BE2C (cell line): ENCODE measurements at regions not wholly inside any gene's neighbourhood (a gene's known extent, or its start where the extent isn't known, plus 50 kb on each side); places are given as distances from the start of the nearest gene placed in this dataset.
A peak's percentile ranks its signal among the peaks of the same experiment; 100 is the strongest.

Experiments
- DNase-seq: peaks from one replicate; pipeline ENCODE4 v3.0.0-alpha.2; 2020
- H3K27me3 ChIP-seq: fragments of 250-450 bp; sonication (Bioruptor Pico); 2 replicates; pipeline ENCODE4 v1.5.1; 2020; ENCODE audit warnings: mild to moderate bottlenecking
- H3K36me3 ChIP-seq: fragments of 250-450 bp; sonication (Bioruptor Pico); 2 replicates; pipeline ENCODE4 v1.5.1; 2020; ENCODE audit warnings: mild to moderate bottlenecking
- H3K4me1 ChIP-seq: fragments of 250-450 bp; sonication (Bioruptor Pico); 2 replicates; pipeline ENCODE4 v1.5.1; 2020
- H3K4me3 ChIP-seq: 2 replicates; pipeline ENCODE4 v1.5.1; 2011; ENCODE audit warnings: low read depth, low read length
- H3K9me3 ChIP-seq: fragments of 250-450 bp; sonication (Bioruptor Pico); 2 replicates; pipeline ENCODE4 v1.5.1; 2020
- TF ChIP-seq, protein P1 (sequence below): IDR thresholded peaks from 2 replicates; pipeline ENCODE4 v1.5.1; 2012; ENCODE audit warnings: mild to moderate bottlenecking, low read depth, low read length

- TF ChIP-seq, protein P1, sequence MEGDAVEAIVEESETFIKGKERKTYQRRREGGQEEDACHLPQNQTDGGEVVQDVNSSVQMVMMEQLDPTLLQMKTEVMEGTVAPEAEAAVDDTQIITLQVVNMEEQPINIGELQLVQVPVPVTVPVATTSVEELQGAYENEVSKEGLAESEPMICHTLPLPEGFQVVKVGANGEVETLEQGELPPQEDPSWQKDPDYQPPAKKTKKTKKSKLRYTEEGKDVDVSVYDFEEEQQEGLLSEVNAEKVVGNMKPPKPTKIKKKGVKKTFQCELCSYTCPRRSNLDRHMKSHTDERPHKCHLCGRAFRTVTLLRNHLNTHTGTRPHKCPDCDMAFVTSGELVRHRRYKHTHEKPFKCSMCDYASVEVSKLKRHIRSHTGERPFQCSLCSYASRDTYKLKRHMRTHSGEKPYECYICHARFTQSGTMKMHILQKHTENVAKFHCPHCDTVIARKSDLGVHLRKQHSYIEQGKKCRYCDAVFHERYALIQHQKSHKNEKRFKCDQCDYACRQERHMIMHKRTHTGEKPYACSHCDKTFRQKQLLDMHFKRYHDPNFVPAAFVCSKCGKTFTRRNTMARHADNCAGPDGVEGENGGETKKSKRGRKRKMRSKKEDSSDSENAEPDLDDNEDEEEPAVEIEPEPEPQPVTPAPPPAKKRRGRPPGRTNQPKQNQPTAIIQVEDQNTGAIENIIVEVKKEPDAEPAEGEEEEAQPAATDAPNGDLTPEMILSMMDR, result no peak
- Histone ChIP-seq H3K4me1 (peaks cover 17% of the 10 kb centered on the region), H3K27me3 (no peaks in the 10 kb centered on the region), H3K9me3 (no peaks in the 10 kb centered on the region), H3K4me3 (no peak overlapping the region), H3K36me3 (peaks cover 11% of the 10 kb centered on the region)
- DNase-seq, result no peak
Observed at GRCh38 chr17:77466596-77467223, 325.9 kb downstream of the SEC14L1 start.

- no peak for DNase-seq
- Histone ChIP-seq H3K4me1 (peaks cover 25% of the 10 kb centered on the region), H3K9me3 (no peaks in the 10 kb centered on the region), H3K36me3 (peaks cover 11% of the 10 kb centered on the region), H3K27me3 (no peaks in the 10 kb centered on the region), H3K4me3 (no peak overlapping the region)
- TF ChIP-seq, protein P1, result no peak
Observed at GRCh38 chr17:77467521-77467920, 326.8 kb downstream of the SEC14L1 start.

DNA sequence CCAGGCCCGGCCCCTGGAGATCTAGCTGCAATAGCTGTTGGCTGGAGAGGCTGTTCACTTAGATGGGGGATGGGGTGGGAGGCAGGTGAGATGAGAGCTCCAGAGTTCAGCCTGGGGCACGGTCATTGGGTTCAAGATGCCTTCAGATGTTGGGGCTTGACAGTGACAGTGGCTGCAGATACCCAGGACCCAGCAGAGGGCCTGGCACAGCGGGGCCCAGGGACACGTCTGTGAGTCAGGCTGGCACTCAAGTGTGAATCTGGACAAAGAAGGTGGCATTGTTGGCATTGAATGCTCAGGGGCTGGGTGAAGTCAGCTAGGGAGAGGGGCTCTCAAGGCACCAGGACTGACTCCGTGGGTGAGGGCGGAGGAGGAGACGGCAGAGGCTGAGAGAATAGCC, 328.1 kb downstream of the SEC14L1 start:
- Histone ChIP-seq H3K9me3 (no peaks in the 10 kb centered on the region), H3K4me3 (no peak overlapping the region), H3K27me3 (no peaks in the 10 kb centered on the region), H3K36me3 (peaks cover 2% of the 10 kb centered on the region), H3K4me1 (peaks cover 30% of the 10 kb centered on the region)
- TF ChIP-seq, protein P1, result no peak
- DNase-seq, result no peak

DNA sequence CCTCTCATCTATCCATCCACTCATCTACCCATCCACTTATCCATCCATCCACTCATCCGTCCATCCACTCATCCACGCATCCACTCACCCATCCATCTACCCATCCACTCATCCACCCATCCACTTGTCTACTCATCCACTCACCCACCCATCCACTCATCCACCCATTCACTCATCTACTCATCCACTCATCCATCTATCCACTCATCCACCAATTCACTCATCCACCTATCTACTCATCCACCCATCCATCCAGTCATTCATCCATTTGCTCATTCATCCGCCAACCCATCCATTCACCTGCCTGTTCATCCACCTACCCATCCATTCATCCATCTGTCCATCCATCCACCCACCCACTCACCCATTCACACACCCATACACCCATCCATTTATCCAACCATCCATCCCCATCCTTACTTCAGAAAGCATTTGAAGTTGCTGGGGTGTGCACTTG, 329.6 kb downstream of the SEC14L1 start:
- TF ChIP-seq, protein P1, result no peak
- Histone ChIP-seq H3K36me3 (peaks cover 2% of the 10 kb centered on the region), H3K27me3 (no peaks in the 10 kb centered on the region), H3K4me1 (peaks cover 37% of the 10 kb centered on the region), H3K4me3 (no peak overlapping the region), H3K9me3 (no peaks in the 10 kb centered on the region)
- no peak for DNase-seq

DNA sequence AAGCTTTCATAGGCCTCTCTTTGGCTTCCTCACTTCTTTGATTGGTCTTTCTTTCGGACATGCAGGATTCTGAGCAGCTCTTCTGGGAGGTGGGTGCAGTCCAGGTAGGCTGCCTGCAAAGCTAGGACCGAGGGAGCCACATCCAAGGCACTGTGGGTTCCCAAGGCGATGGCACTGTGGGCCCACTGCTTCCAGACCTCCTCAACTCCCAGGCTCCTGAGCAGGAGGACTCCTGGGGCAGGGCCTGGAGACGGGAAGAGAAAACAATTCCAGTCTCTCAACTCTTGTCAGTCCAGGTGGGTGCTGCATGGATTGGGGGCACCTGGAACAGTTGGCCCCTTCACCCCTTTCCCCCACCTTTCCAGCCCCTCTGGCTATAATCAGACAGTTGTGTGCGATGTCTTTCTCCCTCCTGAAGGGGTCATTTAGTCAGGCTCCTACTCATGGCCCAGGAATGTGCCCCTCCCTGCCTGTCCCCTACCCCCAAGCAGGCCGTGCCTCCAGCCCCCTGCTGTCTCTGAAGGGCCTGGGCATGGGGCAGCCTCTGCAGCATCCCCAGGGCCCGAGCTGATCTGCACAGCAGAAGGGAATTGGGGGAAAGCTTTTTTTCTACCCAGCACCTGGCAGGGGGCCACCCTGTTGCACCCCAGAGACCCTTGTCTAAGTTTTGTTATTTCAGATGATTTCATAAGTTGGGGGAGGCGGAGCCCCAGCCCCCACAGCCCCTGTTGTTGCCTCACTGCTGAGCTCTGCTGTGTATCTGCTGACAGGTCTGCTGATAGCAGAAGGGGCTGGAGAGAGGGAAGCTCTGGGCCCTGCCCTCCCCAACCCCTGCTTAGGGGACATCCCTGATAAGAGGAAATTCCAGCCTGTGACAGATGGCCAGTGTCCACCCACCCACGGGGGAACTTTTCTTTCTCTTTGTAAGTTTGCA, 330.3 kb downstream of the SEC14L1 start:
- no peaks in the 10 kb centered on the region for H3K27me3 ChIP-seq
- peak overlapping the region; percentile 3; the same call in 1 of the 2 replicates for H3K4me3 ChIP-seq
- no peaks in the 10 kb centered on the region for H3K9me3 ChIP-seq
- DNase-seq, result peak; percentile 78
- peaks cover 2% of the 10 kb centered on the region for H3K36me3 ChIP-seq
- peaks cover 44% of the 10 kb centered on the region for H3K4me1 ChIP-seq
- TF ChIP-seq, protein P1, result peak; percentile 23; the same call in 1 of the 2 replicates
